ENCODE measurements at regions not wholly inside any gene's neighbourhood (a gene's known extent, or its start where the extent isn't known, plus 50 kb on each side); places are given as distances from the start of the nearest gene placed in this dataset.

GRCh38 chr12:58781609-58782008 lies 138.7 kb downstream of the LRIG3 start:
- no peak overlapping the region for H3K27ac ChIP-seq (ENCODE audit: low read depth, low read length)
- CTCF ChIA-PET: no interaction called here
- ATAC-seq: no peak
- H4K20me1 ChIP-seq (ENCODE audit: insufficient read depth): no peaks in the 10 kb centered on the region
- no peaks in the 10 kb centered on the region for H3K27me3 ChIP-seq (ENCODE audit: insufficient read depth, low read length)
- H3K9me3 ChIP-seq (ENCODE audit: control insufficient read depth in 1 of 2, insufficient read depth in 1 of 2, low read depth in 1 of 2, low read length in 2 of 2): no peaks in the 10 kb centered on the region
- H3K9ac ChIP-seq (ENCODE audit: low read length): no peak overlapping the region
- no peak overlapping the region for H3K4me2 ChIP-seq (ENCODE audit: low read length)
- no peaks in the 10 kb centered on the region for H3K79me2 ChIP-seq (ENCODE audit: insufficient read depth, low read length)
- no peak for DNase-seq (ENCODE audit: low read depth, low spot score)
- POLR2A ChIA-PET: no interaction called here
- no TSS peak for BruUV-seq (replicated peaks)
- no peak overlapping the region for H2AFZ ChIP-seq (ENCODE audit: low read depth, low read length, poor library complexity, severe bottlenecking)
- TF ChIP-seq ZFX (IDR thresholded peaks at IDR 0.05) (no peak), JUND (IDR thresholded peaks at IDR 0.05) (no peak), POLR2A (IDR thresholded peaks at IDR 0.05; ENCODE audit: borderline replicate concordance, extremely low read depth, insufficient read depth, insufficient read length) (no peak), YY1 (IDR thresholded peaks at IDR 0.05; ENCODE audit: extremely low read depth, insufficient replicate concordance, low read depth, low read length) (no peak), EZH2 (IDR thresholded peaks at IDR 0.05) (no peak), TCF7L2 (IDR thresholded peaks at IDR 0.05; ENCODE audit: borderline replicate concordance, extremely low read depth, insufficient read depth, insufficient read length) (no peak), SIN3A (IDR thresholded peaks at IDR 0.05; ENCODE audit: low read depth) (no peak), EZH2phosphoT487 (IDR thresholded peaks at IDR 0.05; ENCODE audit: borderline replicate concordance) (no peak)
- H3K9me2 ChIP-seq (ENCODE audit: insufficient read depth): no peaks in the 10 kb centered on the region
- RAD21 ChIA-PET (ENCODE audit: low non-redundant PET in 1 of 2, low total read pairs in 2 of 2, uncharacterized antibody in 2 of 2, unreplicated experiment in 2 of 2): no interaction called here
- intact Hi-C loops (cut with micrococcal nuclease): no loop called here
- H3K4me3 ChIP-seq (replicated peaks in 1 of 2; ENCODE audit: low read depth in 1 of 2, low read length in 2 of 2): no peak overlapping the region
- no peaks in the 10 kb centered on the region for H3K36me3 ChIP-seq (ENCODE audit: control insufficient read depth in 1 of 2, insufficient read depth in 2 of 2, low read length in 2 of 2)
- H3K4me1 ChIP-seq (ENCODE audit: control insufficient read depth in 1 of 2, insufficient read depth in 2 of 2, low read length in 2 of 2): no peaks in the 10 kb centered on the region

- H3K4me1 ChIP-seq (ENCODE audit: control insufficient read depth in 1 of 2, insufficient read depth in 2 of 2, low read length in 2 of 2): no peaks in the 10 kb centered on the region
- RAD21 ChIA-PET (ENCODE audit: low non-redundant PET in 1 of 2, low total read pairs in 2 of 2, uncharacterized antibody in 2 of 2, unreplicated experiment in 2 of 2): no interaction called here
- POLR2A ChIA-PET: no interaction called here
- H3K9me2 ChIP-seq (ENCODE audit: insufficient read depth): no peaks in the 10 kb centered on the region
- no TSS peak for BruUV-seq (replicated peaks)
- no peaks in the 10 kb centered on the region for H3K79me2 ChIP-seq (ENCODE audit: insufficient read depth, low read length)
- no peak for TF ChIP-seq CTCF (IDR thresholded peaks at IDR 0.05 in 2 of 3, conservative IDR thresholded peaks at IDR 0.05 in 1 of 3; ENCODE audit: borderline replicate concordance in 1 of 3, insufficient read depth in 1 of 3, low read depth in 2 of 3, low read length in 2 of 3)
- H3K4me2 ChIP-seq (ENCODE audit: low read length): no peak overlapping the region
- no peaks in the 10 kb centered on the region for H4K20me1 ChIP-seq (ENCODE audit: insufficient read depth)
- ATAC-seq: no peak
- no peaks in the 10 kb centered on the region for H3K36me3 ChIP-seq (ENCODE audit: control insufficient read depth in 1 of 2, insufficient read depth in 2 of 2, low read length in 2 of 2)
- H3K9me3 ChIP-seq (ENCODE audit: control insufficient read depth in 1 of 2, insufficient read depth in 1 of 2, low read depth in 1 of 2, low read length in 2 of 2): no peaks in the 10 kb centered on the region
- no peak for DNase-seq (ENCODE audit: low read depth, low spot score)
- H3K27ac ChIP-seq (ENCODE audit: low read depth, low read length): no peak overlapping the region
- CTCF ChIA-PET: no interaction called here
- H3K9ac ChIP-seq (ENCODE audit: low read length): no peak overlapping the region
- H2AFZ ChIP-seq (ENCODE audit: low read depth, low read length, poor library complexity, severe bottlenecking): no peak overlapping the region
- no peak overlapping the region for H3K4me3 ChIP-seq (replicated peaks in 1 of 2; ENCODE audit: low read depth in 1 of 2, low read length in 2 of 2)
- intact Hi-C loops (cut with micrococcal nuclease): no loop called here
- no peaks in the 10 kb centered on the region for H3K27me3 ChIP-seq (ENCODE audit: insufficient read depth, low read length)
Observed at GRCh38 chr12:58787021-58787760, 133.1 kb downstream of the LRIG3 start.
